NCI-H2081 (cell line): ENCODE measurements at regions not wholly inside any gene's neighbourhood (a gene's known extent, or its start where the extent isn't known, plus 50 kb on each side); places are given as distances from the start of the nearest gene placed in this dataset.

ENCODE experiments used
- DNase-seq, 2 experiments: peaks; one replicate each; lab custom pipeline; 2025; lab: John Stamatoyannopoulos, UW

DNA sequence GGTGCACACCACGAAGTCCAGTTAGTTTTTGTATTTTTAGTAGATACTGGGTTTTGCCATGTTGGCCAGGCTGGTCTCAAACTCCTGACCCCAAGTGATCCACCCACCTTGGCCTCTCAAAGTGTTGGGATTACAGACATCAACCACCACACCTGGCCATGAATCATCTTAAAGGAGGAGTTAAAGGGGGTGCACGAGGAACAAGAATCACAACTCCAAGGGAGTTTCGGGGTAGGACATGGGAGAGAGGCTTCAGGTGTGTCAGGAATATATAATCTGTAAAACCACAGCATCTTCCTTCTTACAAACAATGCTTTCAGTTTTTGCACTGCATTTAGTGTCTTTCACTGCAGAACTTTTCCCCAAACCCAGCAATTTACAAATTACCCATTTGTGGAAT, 137.4 kb upstream of the SGK1 start:
- no peak for DNase-seq

DNA sequence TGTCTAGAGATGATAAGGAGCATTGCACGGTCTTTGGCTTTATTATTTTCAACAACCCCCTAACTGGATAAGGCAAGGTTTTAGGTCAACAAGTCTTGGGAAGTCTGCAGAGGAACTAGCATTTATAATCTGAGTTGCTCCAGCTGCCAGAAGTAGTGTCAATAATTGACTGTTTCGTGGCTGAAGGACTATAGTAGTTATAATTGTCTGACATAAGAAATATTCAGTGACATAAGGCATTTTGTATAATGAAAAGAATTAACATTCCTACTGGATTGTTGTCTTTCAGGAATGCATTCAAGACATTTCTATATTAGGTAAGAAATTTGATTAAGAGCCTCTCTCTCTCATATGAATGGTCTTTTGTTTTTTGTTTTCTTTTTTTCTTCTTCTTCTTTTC, 136.9 kb upstream of the SGK1 start:
- no peak for DNase-seq

DNA sequence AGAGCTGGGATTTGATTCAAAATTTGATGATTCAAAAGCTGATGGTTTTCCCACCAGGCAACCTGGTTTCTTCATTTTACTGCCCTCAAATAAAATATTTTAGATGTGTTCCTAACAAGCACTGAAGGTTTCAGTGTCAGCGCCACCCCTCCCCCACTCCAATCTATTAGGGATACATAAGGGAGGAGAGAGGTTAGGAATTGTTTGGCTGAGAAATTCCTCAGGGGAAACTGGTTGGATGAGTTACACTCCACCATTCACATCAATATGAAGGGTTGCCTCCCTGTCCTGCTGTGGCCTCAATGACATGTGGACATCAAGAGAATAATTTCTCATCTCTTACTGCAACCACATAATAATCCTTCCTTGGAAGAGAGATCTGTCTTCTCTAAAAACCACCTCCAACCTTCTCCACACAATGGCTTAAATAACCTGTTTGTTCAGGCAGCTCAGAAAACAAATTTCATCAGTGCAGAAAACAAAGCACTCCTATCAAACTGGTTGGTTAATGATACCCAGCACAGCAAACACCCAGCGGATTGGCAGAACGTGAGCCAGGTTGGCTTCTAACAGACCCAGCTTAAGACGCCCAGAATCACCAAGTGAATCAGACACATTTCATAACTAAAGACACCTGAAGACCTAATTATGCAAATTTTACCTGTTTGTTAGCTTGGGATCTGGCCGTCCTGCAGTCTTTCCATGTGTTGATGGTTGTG, 136.0 kb upstream of the SGK1 start:
- DNase-seq = no peak

DNA sequence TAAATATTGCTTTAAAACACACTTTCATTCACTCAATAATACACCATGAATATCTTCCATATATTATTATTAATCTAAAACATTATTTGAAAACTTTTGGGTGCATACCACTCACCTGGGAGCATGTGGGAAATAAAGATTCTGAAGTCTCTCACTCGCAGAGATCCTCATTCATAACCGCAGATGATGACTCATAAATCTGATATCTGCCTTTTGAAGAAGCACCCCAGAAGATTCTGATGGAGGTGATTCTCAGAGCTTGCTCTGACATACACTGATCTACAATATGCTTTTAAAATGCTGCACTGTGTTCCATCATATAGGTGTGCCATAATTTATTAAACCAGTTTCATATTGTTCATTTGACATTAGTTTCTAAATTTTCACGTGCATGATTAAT, 135.0 kb upstream of the SGK1 start:
- DNase-seq = no peak

GRCh38 chr6:134451529-134451928, 133.6 kb upstream of the SGK1 start:
- DNase-seq = no peak

DNA sequence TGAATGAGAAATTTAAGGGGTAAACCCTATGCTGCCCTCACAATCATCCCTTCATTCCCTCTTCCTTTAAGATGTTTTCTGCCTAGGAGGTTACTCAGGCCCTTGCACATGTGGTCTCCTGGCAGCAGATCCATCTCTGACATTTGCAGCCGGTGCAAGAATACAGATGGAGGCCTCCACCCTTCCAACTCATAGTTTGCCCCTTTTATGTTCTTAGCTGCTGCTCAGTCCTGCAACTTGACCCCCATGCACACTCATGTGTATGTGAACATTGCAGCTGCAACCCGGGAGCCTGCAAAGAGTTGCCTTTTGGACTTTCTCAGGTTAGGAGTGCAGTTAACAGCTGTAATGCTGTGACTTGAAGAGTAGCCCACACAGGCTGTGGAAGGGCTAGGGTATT, 131.9 kb upstream of the SGK1 start:
- DNase-seq = no peak

DNA sequence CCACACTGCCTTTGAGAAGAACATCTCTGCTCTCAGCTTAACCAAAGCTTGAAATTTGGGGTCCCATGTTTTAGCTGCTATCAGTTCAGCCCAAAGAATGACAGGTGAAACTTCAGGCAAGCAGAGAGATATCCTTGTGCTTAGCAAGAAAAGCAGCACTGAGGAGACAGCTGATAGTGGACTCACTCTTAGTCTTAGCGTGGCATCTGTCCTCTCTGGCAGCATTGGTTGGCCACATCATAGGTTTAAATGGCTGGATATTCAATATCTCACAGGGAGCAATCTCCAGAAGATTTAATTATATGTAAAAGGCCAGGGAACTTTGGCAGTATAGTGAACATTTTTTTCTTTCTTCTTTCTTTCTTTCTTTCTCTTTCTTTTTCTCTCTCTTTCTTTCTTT, 131.1 kb upstream of the SGK1 start:
- DNase-seq = no peak

- DNase-seq = no peak
Observed at GRCh38 chr6:134447883-134448387, 130.0 kb upstream of the SGK1 start.

- no peak for DNase-seq
Observed at GRCh38 chr6:134447423-134447822, 129.5 kb upstream of the SGK1 start.

GRCh38 chr6:134446896-134447295, 129.0 kb upstream of the SGK1 start:
- DNase-seq = no peak

GRCh38 chr6:134446218-134446848, 128.4 kb upstream of the SGK1 start:
- no peak for DNase-seq

DNA sequence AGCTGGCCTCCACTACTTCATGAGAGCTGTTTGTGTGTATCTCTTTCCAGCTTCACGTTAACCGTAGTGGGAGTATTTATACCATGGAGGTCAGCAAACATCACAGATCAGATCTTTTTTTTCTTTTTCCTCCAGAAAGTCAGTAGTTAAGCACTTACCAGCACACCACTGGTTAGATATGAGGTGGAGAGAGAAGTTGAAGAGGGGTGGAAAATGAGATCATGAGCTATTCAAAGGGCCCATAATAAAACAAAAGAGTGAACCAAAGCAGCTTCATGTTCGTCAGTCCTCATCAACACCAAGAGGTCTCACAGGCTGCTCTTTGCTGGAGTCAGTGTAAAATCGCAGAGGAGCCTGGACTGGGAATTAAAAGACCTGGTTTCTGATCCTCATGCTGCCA, 125.1 kb upstream of the SGK1 start:
- DNase-seq = no peak

DNA sequence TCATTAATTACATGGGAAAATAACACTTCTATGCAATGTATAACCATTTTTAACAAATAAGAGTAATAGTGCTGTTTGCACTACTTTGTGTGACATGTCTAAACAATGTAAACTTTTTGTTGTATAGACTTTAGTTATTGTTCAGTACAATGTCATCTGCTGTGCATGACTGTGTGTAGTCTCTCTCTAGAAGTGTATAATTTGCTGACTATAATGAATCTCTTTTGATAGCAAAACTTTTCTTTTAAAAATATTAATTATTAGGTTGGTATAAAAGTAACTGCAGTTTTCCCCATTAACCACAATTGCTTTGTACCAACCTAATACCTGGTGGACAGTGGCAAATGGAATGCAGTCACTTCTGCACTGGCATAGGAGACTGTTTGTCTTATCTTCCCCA, 124.2 kb upstream of the SGK1 start:
- DNase-seq = no peak

DNA sequence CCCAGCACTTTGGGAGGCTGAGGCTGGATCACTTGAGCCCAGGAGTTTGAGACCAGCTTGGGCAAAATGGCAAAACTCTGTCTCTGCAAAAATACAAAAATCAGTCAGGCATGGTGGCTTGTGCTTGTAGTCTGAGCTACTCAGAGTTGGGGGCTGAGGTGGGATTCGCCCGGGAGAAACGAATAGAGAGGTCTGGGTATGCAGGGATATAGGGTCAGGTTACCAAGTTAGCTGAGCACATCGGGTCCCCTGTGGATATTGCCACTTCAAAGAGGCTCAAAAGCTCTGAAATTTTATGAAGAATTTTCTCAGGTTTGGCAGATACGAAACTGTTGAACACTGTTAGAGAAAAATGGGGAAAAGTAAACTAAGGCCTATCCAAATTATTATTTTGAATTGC, 120.9 kb upstream of the SGK1 start:
- no peak for DNase-seq

DNA sequence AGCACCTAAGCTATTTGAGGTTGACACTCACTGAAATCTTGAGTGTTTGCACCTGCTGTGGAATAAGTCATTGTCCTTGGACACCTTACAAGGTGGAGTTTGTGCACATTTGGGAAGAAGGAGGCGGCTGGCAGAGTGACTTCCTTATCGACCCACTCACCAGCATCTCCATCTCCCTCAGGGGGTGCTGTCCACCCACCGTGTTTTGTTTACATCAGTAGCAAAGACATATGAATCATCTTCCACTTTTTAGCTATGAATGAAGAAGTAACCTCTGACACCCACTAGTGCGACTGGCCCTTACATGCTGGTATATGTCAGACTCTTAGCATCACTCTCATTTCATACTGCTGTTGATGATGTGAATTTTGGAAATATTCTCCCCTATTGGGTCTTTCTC, 119.5 kb upstream of the SGK1 start:
- no peak for DNase-seq

DNA sequence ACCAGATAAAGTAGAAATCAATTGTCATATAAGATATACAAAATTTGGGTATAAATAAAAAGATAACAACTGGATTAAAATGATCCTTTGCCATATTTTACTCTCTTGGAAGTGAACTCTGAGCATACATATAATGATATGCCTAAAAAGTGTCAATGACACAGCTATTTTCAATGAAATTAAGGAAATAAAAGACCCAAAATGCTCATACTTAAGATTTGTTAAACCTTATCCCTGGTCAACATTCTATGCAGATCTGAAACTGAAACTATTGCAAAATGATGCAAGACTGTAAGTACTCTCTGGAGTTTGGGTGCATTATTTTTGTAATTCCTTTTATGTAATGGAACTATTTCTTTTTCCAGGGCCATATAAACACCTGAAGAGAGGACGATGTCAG, 119.0 kb upstream of the SGK1 start:
- no peak for DNase-seq

- no peak for DNase-seq
Observed at GRCh38 chr6:134436281-134436815, 118.4 kb upstream of the SGK1 start.

DNA sequence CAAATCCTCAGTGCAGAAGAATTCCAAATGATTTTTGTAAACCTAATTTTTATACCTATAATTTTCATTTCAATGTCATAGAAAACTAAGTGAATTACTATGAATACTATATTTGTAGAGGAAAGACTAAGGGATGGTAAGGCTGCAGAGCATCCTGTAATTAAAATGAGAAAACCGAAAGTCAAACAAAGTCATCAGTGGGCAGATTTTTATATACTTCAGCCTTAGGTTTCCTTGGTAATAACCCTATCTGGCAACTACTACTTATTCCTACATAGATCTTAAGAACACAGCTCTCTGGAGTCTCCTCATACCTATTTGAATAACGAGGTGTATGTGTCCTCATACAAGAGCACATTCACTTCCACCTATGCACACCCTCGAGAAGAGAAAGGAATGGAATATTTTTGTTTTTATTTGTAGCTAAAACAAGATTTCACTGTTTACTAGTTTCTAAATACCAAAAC, 117.9 kb upstream of the SGK1 start:
- no peak for DNase-seq

GRCh38 chr6:134434019-134434942, 116.4 kb upstream of the SGK1 start:
- DNase-seq = no peak

- no peak for DNase-seq
Observed at GRCh38 chr6:134432036-134432435, 114.1 kb upstream of the SGK1 start.

DNA sequence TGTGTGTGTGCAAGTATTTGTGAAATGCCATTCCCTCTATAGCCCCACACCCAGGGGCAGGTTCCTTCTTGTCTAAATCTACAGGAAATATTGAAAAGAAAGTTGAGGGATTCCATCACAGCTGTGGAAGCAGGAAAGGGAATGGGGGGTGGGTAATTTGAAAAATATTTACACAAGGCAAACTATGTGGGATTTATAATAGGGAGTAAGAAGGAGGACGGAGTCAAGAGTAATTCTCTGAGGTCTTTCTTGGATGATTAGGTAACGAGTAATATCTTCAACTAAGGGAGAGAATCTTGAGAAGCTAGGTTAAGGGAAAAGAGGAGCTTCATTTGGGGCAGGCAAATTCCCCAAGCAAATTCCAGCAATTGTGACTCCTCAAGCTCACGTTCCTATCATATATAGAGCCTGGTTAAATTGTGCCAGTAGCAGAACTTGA, 113.5 kb upstream of the SGK1 start:
- DNase-seq = no peak

DNA sequence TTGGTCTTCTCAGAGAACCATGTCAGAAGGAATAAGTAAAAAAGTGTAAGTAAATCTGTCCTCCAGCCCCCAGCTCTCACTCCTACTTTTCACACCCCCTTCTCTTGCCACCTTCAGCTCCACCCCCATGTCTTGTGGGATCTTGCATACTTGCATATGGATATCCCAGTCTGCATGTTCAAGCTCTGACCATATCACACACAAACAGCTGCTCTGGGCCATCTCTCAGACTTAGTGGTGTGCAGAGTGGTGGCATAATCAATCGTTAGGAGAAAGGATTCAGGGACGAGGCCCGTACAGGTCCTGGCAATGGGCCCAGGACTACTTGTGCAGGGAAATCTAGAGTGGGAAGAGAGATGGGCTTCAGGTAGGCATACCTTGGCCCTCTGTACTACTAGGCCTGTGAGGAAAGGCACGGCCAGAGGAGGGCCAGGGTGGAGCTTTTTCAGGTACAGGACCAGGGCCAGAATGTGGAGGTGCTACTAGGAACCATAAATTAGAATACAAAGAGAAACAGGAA, 112.0 kb upstream of the SGK1 start:
- no peak for DNase-seq
